SK-N-SH treated with all-trans-retinoic acid at 6 μM for 48 hours (cell line): ENCODE measurements at regions not wholly inside any gene's neighbourhood (a gene's known extent, or its start where the extent isn't known, plus 50 kb on each side); places are given as distances from the start of the nearest gene placed in this dataset.
A peak's percentile ranks its signal among the peaks of the same experiment; 100 is the strongest.

ENCODE experiments used
- ATAC-seq: fragments of 200-7000 bp; cut with Tn5 transposase; 3 replicates; pipeline ENCODE4 v1.9.1; 2020; ENCODE audit warnings: mild to moderate bottlenecking, moderate library complexity
- ARNTL ChIP-seq: fragments of 450-650 bp; formaldehyde crosslinking; IDR thresholded peaks from 2 replicates; pipeline ENCODE4 v1.5.0; 2020; ENCODE audit warnings: low read depth, mild to moderate bottlenecking, moderate library complexity, borderline replicate concordance
- BACH2 ChIP-seq: fragments of 250-450 bp; sonication (Bioruptor Pico); IDR thresholded peaks from 2 replicates; pipeline ENCODE4 v1.9.0; 2021; ENCODE audit warnings: mild to moderate bottlenecking, borderline replicate concordance
- CSDC2 ChIP-seq: fragments of 250-450 bp; sonication (Bioruptor Pico); IDR thresholded peaks from 2 replicates; pipeline ENCODE4 v1.5.0; 2020; ENCODE audit warnings: mild to moderate bottlenecking, moderate library complexity
- GLIS3 ChIP-seq: fragments of 250-450 bp; sonication (Bioruptor Pico); IDR thresholded peaks from 2 replicates; pipeline ENCODE4 v1.5.0; 2020; ENCODE audit warnings: mild to moderate bottlenecking, moderate library complexity
- ISL1 ChIP-seq: fragments of 250-450 bp; sonication (Bioruptor Pico); IDR thresholded peaks from 2 replicates; pipeline ENCODE4 v2.1.2; 2022; ENCODE audit warnings: mild to moderate bottlenecking, moderate library complexity
- OSR1 ChIP-seq: fragments of 250-450 bp; sonication (Bioruptor Pico); IDR thresholded peaks from 2 replicates; pipeline ENCODE4 v1.8.0; 2022; ENCODE audit warnings: moderate library complexity, mild to moderate bottlenecking, inconsistent platforms
- PATZ1 ChIP-seq: fragments of 250-450 bp; sonication (Bioruptor Pico); IDR thresholded peaks from 2 replicates; pipeline ENCODE4 v1.8.0; 2020; ENCODE audit warnings: mild to moderate bottlenecking, moderate library complexity, borderline replicate concordance
- POU6F1 ChIP-seq: fragments of 250-450 bp; sonication (Bioruptor Pico); IDR thresholded peaks from 2 replicates; pipeline ENCODE4 v1.8.0; 2021; ENCODE audit warnings: low read depth, mild to moderate bottlenecking, moderate library complexity, borderline replicate concordance
- PPARA ChIP-seq: fragments of 250-450 bp; sonication (Bioruptor Pico); IDR thresholded peaks from 2 replicates; pipeline ENCODE4 v1.5.0; 2020; ENCODE audit warnings: mild to moderate bottlenecking, borderline replicate concordance
- TCF4 ChIP-seq: fragments of 250-450 bp; sonication (Bioruptor Pico); IDR thresholded peaks from 2 replicates; pipeline ENCODE4 v1.8.0; 2021; ENCODE audit warnings: mild to moderate bottlenecking, moderate library complexity, borderline replicate concordance
- TOX ChIP-seq: fragments of 250-450 bp; sonication (Bioruptor Pico); IDR thresholded peaks from 2 replicates; pipeline ENCODE4 v1.8.0; 2021; ENCODE audit warnings: mild to moderate bottlenecking, moderate library complexity, borderline replicate concordance
- TSHZ2 ChIP-seq: fragments of 250-450 bp; sonication (Bioruptor Pico); IDR thresholded peaks from 2 replicates; pipeline ENCODE4 v1.5.0; 2020; ENCODE audit warnings: mild to moderate bottlenecking, moderate library complexity
- ZC3H10 ChIP-seq: fragments of 250-450 bp; sonication (Bioruptor Pico); IDR thresholded peaks from 2 replicates; pipeline ENCODE4 v1.5.1; 2021; ENCODE audit warnings: mild to moderate bottlenecking, moderate library complexity
- ZFP3 ChIP-seq: fragments of 250-450 bp; sonication (Bioruptor Pico); IDR thresholded peaks from 2 replicates; pipeline ENCODE4 v1.5.0; 2020; ENCODE audit warnings: mild to moderate bottlenecking, moderate library complexity
- ZFP30 ChIP-seq: fragments of 450-650 bp; formaldehyde crosslinking; IDR thresholded peaks from 2 replicates; pipeline ENCODE4 v1.5.0; 2022; ENCODE audit warnings: mild to moderate bottlenecking, moderate library complexity
- ZNF565 ChIP-seq: fragments of 450-650 bp; formaldehyde crosslinking; conservative IDR thresholded peaks from 2 replicates; pipeline ENCODE4 v1.5.0; 2020; ENCODE audit warnings: low read depth, mild to moderate bottlenecking, moderate library complexity
- ZNF70 ChIP-seq: fragments of 450-650 bp; formaldehyde crosslinking; IDR thresholded peaks from 2 replicates; pipeline ENCODE4 v1.5.0; 2020; ENCODE audit warnings: mild to moderate bottlenecking, moderate library complexity
- ZNF8 ChIP-seq: fragments of 450-650 bp; formaldehyde crosslinking; IDR thresholded peaks from 2 replicates; pipeline ENCODE4 v1.5.0; 2020; ENCODE audit warnings: mild to moderate bottlenecking, moderate library complexity
- TF ChIP-seq, protein P1 (sequence below): fragments of 250-450 bp; sonication (Bioruptor Pico); IDR thresholded peaks from 2 replicates; pipeline ENCODE4 v1.5.1; 2020; ENCODE audit warnings: low read depth, mild to moderate bottlenecking, moderate library complexity
- TF ChIP-seq, protein P2 (sequence below): fragments of 250-450 bp; sonication (Bioruptor Pico); IDR thresholded peaks from 2 replicates; pipeline ENCODE4 v1.5.1; 2021; ENCODE audit warnings: mild to moderate bottlenecking, moderate library complexity

- TF ChIP-seq, protein P1, sequence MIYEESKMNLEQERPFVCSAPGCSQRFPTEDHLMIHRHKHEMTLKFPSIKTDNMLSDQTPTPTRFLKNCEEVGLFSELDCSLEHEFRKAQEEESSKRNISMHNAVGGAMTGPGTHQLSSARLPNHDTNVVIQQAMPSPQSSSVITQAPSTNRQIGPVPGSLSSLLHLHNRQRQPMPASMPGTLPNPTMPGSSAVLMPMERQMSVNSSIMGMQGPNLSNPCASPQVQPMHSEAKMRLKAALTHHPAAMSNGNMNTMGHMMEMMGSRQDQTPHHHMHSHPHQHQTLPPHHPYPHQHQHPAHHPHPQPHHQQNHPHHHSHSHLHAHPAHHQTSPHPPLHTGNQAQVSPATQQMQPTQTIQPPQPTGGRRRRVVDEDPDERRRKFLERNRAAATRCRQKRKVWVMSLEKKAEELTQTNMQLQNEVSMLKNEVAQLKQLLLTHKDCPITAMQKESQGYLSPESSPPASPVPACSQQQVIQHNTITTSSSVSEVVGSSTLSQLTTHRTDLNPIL: no peak
- TF ChIP-seq PPARA (CRISPR knock-in tag) (no peak), GLIS3 (CRISPR knock-in tag) (no peak), ISL1 (no peak), ZNF565 (no peak), ZNF70 (CRISPR knock-in tag) (no peak), ARNTL (CRISPR knock-in tag) (no peak)
Measured at GRCh38 chr9:29556746-29557145, 1983.5 kb upstream of the C9orf72 start (continued).

GRCh38 chr9:29564564-29564963 lies 1991.3 kb upstream of the C9orf72 start:
- ATAC-seq: no peak
- TF ChIP-seq POU6F1 (no peak), PATZ1 (CRISPR knock-in tag) (no peak), OSR1 (CRISPR knock-in tag) (no peak), ZNF70 (CRISPR knock-in tag) (no peak), TOX (CRISPR knock-in tag) (no peak), ZNF565 (no peak), TSHZ2 (CRISPR knock-in tag) (no peak), ZFP3 (CRISPR knock-in tag) (no peak), ISL1 (no peak), TCF4 (CRISPR knock-in tag) (no peak), ZFP30 (CRISPR knock-in tag) (no peak), CSDC2 (CRISPR knock-in tag) (no peak), GLIS3 (CRISPR knock-in tag) (no peak), ZC3H10 (CRISPR knock-in tag) (no peak), PPARA (CRISPR knock-in tag) (no peak)

DNA sequence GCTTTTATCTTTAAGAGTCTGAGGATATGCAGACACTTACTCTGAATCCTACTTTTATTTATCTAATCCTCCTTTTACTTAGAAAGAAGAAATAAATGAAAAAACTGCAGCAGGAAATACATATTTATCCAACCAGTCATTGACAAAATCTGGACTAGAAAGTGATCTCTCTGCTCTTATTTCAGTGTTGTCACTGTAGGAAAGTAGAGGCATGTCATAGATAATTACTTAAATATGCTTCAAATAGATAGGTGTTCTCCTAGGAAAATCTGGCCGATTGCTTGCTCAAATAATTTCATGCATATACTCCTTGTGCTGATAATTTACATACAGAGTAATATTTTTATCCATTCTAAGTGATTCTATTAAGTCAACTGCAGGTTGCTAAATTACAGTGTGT lies 2001.9 kb upstream of the C9orf72 start:
- ATAC-seq: peak; percentile 51; the same call in 2 of the 3 replicates
- no peak for TF ChIP-seq POU6F1
- TF ChIP-seq, protein P2, sequence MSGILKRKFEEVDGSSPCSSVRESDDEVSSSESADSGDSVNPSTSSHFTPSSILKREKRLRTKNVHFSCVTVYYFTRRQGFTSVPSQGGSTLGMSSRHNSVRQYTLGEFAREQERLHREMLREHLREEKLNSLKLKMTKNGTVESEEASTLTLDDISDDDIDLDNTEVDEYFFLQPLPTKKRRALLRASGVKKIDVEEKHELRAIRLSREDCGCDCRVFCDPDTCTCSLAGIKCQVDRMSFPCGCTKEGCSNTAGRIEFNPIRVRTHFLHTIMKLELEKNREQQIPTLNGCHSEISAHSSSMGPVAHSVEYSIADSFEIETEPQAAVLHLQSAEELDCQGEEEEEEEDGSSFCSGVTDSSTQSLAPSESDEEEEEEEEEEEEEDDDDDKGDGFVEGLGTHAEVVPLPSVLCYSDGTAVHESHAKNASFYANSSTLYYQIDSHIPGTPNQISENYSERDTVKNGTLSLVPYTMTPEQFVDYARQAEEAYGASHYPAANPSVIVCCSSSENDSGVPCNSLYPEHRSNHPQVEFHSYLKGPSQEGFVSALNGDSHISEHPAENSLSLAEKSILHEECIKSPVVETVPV (CRISPR knock-in tag): no peak
- no peak for TF ChIP-seq TSHZ2 (CRISPR knock-in tag)
- no peak for TF ChIP-seq TCF4 (CRISPR knock-in tag)
- TF ChIP-seq ZNF8: no peak
- TF ChIP-seq BACH2 (CRISPR knock-in tag): no peak
- TF ChIP-seq PATZ1 (CRISPR knock-in tag): no peak
- no peak for TF ChIP-seq TOX (CRISPR knock-in tag)
- no peak for TF ChIP-seq PPARA (CRISPR knock-in tag)
- TF ChIP-seq, protein P1: no peak
- no peak for TF ChIP-seq ZNF70 (CRISPR knock-in tag)
- TF ChIP-seq, all 23 proteins: peak for 0
